ENCODE measurements at regions not wholly inside any gene's neighbourhood (a gene's known extent, or its start where the extent isn't known, plus 50 kb on each side); places are given as distances from the start of the nearest gene placed in this dataset.
"Not testable (repeated sequence)": the region's sequence is repeated elsewhere in the genome, so short reads cannot be mapped to it uniquely, and the experiment has no call there.

DNA sequence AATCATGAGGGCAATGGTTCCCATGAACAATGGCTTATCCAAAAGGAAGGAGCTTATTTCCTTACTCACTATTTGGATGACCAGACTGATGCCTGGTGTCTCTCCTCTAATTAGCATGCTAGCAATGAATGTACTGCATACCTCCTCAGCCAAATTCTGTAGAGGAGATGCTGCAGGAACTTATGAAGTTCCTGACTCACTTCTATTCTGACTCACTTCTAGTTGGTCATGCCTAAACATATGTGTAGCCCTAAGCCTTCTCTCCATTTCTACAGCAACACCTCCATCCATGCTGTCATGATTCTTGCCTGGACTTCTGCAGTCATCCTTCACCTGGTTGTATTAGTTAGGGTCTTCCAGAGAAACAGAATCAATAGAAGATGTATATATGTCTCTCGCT is 59.9 kb upstream of the MRPS9 start:
- DNase-seq: no peak

DNA sequence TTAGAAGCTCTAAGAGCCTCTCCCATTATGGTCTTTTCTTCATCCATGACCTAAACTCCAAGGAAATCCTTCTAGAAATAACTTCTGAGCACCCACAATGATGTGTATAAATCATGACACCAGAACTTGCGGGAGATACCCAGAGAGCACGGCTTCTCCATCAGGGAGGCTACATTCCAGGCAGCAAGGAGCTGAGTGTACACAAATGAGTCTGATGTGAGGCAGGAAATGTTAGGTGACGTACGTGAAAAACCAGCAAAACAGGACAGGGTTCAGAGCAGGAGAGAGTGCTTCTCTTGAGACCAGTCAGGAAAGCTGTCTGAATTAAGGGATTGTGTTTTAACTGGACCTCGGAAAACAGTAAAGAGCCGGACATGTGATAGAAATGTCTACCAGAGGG is 58.1 kb upstream of the MRPS9 start:
- DNase-seq: not testable (repeated sequence)

DNA sequence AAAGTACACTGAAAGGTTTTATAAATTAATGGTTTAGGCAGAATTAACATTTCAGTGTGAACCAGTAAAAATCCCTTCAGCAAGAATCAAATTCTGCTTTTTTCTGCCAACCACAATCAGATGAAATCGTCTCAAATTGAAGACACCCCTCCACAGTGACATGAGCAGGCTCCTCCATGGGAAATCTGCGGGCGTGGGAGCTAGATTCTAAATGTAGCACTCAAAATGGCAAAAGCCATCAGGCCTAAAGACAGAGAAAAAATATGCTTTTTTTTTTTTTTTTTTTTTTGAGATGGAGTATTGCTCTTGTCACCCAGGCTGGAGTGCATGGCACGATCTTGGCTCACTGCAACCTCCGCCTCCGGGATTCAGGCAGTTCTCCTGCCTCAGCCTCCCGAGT is 55.8 kb upstream of the MRPS9 start:
- DNase-seq: no peak
